IPS-NIHi7 (cell line): ENCODE measurements at regions not wholly inside any gene's neighbourhood (a gene's known extent, or its start where the extent isn't known, plus 50 kb on each side); places are given as distances from the start of the nearest gene placed in this dataset.

ENCODE experiments used
- DNase-seq: peaks from one replicate; pipeline ENCODE4 v3.0.0; 2012; ENCODE audit warnings: mixed read lengths; ENCODE audit errors: extremely low spot score

DNA sequence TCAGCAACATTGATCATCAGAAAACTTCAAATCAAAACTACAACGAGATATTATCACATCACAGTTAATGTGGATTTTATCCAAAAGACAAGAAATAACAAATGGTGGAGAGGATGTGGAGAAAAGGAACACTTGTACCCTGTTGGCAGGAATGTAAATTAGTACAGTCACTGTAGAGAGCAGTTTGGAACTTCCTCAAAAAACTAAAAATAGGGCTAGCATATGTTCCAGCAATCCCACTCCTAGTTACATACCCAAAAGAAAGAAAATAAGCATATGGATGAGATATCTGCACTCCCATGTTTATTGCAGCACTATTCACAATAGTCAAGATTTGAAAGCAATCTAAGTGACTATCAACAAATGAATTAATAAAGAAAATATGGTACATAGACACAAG, 887.7 kb upstream of the MAN1A1 start:
- DNase-seq = no peak

DNA sequence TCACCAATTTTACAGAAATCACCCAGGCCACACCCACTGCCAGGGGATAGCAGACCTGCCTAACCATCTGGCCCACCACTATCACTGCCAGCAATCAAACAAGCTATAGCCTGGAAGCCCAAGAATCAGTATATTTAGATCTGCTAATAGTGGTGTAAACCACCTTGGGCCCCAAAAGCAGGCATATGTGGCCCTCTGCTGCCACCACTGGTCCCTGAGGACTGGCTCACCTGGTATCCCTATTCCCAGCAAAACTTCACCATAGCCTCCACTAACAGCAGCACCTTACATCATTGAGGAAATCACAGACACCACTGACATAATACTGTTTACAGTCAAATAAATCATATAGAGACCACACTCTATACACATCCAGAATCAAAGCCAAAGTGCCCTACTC, 880.4 kb upstream of the MAN1A1 start:
- DNase-seq = peak; percentile 40

DNA sequence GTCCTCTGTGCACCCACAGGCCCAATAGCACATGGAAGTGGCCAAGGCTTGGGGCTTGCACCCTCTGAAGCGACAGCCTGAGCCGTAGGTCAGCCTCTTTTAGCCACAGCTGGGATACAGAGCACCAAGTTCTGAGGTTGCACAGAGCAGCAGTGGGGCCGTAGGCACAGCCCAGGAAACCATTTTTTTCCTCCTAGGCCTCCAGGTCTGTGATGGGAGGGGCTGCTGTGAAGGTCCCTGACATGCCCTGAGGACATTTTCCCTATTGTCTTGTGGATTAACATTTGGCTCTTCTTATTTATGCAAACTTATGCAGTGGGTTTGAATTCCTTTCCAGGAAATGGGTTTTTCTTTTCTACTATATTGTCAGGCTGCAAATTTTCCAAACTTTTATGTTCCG, 878.7 kb upstream of the MAN1A1 start:
- DNase-seq = no peak

DNA sequence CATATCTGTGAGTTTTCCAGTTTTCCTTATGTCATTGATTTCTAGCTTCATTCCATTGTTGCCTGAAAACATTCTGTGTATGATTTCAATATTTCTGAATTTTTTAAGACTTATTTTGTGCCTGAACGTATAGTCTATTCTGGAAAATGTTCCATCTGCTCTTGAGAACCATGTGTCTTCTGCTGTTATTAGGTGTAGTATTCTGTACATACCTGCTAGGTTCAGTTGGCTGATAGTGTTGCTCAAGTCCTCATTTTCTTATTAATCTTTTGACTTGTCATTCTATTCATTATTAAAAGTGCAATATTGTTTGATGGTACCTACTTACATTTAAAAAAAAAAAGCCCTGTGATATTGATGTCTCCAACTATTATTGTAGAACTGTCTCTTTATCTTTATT, 869.8 kb upstream of the MAN1A1 start:
- DNase-seq = no peak

DNA sequence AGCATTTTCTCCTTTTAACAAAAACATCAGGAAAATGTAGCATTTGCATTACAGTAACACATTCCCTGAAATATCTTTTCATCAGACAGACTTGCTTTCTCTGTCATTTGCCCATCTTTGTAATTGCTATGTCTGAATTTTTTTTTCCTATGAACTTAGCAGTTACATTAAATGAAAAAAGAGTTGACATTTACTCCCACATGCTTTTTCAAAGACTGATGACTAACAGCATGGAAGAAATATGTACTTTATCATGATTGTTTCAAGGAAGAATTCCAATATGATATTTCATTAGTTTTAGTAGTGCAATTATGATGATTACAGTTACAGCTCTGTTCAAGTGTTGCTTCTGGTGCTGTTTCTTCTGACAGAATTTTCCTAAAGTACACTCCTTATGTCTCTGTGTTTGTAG, 864.5 kb upstream of the MAN1A1 start:
- DNase-seq = no peak

DNA sequence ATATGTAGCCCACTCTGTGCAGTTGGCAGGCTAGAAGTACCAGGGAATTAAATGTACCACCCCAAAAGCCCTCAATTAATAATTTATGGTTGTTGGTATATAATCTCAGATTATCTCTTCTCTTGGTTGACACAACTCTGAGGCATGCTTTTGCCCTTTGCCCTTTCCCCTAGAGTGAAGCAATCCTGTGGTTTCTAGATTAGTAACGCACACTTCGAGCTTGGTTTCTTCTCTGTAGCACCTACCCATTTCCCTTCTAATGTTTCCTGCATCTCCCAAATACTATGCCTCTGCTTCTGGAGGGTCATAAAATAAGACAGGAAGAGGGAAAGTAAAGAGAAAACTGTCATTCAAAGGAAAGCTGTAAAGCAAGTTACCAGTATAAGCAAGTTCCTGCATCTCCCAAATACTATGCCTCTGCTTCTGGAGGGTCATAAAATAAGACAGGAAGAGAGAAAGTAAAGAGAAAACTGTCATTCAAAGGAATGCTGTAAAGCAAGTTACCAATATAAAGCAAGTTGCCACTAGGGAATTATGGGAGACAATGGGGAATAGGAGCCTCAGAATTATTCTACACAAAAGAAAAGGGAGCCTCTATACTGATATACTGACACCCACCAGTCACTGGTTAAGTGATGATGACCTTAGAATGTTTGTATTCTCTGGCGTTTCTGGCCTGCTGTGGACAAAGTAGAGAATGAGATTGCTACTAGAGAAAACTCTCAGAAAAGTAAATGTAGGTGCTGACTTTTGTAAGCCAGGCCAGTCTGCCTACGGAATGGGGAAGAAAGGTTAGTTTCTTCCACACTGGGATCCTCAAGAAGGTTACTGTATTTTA, 862.6 kb upstream of the MAN1A1 start:
- no peak for DNase-seq

DNA sequence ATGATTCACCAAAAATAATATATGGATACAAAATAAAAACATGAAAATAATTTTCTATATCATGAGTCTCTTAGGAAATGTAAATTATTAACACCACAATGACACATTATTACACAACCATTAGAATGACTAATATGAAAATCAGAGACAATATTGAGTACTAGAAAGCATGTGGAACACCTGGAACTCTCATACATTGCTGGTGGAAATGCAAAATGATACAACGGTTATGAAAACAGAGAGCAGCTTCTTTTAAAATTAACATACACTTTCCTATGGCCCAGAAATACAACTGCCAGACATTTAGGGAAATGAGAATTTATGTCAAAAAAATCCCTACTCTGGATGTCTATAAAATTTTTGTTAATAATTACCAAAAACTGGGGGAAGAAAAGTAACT, 853.3 kb upstream of the MAN1A1 start:
- no peak for DNase-seq

DNA sequence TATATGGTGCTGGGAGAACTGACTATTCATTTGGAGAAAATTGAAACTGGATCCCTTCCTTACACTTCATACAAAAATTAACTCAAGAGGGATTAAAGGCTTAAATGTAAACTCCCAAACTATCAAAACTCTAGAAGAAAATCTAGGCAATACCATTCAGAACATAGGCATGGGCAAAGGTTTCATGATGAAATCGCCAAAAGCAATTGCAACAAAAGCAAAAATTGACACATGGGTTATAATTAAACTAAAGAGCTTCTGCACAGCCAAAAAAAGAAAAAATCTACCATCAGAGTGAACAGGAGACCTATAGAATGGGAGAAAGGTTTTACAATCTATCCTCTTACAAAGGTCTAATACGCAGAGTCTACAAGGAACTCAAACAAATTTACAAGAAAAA, 851.3 kb upstream of the MAN1A1 start:
- no peak for DNase-seq

DNA sequence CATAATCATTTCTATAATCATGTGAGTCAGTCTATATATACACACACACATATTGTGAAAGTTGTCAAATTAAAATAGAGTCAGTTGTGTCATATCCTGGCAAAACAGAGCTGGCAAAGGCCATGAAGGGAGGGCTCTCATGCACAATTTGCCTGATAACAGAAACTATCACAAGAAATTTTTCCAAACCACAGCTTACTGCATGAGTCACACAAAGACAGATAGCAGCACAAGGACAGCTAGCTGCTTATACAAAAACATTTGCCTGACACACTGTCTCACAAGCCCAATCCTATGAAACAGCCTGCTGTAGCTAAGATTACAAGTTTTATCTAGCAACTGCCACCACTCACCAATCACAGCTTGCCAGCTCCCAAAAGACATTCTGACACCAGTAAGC, 848.5 kb upstream of the MAN1A1 start:
- peak; percentile 12 for DNase-seq

DNA sequence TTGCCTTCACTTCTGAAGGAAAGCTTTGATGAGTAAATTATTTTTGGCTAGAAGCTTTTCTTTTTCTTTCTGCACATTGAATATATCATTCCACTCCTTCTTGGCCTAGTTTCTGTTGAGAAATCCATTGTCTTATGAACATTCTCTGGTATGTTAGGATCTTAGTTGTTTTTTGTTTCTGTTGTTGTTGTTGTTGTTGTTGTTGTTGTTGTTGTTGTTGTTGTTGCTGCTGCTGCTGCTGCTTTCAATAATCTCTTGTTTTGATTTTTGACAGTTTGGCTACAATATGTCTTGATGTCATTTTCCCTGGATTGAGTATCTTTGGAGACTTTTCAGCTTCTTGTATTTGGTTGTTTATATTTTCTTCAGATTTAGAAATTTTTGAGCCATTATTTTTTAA, 836.5 kb upstream of the MAN1A1 start:
- no peak for DNase-seq

DNA sequence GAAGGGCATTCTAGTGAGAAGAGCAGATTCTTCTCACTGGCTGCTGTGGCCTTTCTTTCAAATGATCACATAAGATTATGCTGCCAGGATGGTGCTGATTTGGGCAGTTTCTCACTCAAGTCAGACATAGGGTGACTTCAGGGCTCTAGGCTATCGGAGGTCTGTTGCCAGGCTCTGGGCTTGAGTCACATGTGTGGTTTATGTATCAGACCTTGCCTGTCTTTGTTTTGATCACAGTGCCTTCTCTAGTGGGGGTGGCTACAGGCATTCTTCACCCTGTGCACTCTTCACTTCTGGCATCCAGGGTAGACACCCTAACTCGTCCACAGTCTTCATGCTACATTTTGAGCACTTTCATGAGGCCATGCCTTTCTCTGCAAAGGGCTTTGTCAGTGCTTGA, 823.7 kb upstream of the MAN1A1 start:
- DNase-seq = no peak

DNA sequence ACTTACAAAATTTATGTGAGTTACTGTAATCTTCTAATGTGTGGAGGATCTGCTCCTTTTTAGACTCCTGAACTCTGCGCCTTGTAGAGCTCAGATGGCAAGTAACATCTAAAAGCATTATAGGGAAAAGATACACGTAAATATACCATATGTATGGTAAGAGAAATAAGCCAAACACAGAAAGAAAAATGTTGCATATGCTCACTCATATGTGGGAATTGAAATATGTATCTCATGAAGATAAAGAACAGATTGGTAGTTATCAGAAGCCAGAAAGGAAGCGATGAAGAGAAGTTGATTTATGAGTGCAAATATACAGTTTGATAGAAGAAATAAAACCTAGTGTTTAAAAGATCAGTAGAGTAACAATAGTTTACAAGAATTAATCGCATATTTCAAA, 815.0 kb upstream of the MAN1A1 start:
- no peak for DNase-seq

DNA sequence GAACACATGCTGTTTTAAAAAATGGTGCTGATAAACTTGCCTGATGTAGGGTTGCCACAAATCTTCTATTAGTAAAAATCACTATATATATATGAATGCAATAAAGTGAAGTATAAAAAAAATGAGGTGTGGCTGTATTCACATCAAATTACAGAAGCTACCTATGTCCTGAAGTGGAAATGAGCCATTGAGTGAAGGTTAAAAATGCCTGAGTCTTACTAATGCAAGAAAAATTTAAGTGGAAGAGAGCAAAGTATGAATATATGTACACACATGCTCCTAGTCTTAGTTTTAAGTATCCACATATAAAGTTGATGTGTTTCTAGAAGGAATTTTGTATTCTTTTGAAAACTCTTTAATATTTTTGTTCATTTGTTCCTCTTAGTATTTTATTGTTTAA, 808.3 kb upstream of the MAN1A1 start:
- no peak for DNase-seq

DNA sequence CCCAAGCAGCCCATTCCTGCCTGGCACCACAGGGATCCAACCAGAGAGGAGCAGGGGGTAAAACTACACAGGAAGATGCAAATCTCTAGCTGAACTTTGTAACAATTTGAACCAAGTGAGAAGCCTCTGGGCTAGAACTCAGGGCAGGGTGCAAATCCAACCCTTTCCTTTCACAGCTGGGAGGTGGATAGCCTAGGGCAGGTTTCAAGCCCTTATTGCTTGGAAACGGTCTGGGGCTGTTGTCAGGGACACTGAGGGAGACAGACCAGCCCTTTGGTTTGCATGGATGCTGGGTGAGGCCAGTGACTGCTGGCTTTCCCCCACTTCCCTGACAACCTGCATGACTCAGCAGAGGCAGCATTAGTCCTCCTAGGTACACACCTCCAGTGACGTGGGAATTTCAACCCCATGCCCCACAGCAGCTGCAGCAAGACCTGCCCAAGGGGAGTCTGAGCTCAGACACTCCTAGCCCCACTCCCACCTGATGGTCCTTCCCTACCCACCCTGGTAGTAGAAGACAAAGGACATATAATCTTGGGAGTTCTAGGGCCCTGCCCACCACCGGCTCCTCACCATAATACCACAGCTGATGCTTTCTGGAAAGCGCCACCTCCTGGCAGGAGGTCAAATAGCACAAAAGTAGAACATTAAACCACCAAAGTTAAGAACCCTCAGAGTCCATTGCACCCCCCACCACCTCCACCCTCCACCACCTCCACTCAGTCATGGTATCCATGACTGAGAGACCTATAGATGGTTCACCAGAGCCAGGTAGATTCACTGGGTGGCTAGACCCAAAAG, 797.7 kb upstream of the MAN1A1 start:
- peak; percentile 9 for DNase-seq

DNA sequence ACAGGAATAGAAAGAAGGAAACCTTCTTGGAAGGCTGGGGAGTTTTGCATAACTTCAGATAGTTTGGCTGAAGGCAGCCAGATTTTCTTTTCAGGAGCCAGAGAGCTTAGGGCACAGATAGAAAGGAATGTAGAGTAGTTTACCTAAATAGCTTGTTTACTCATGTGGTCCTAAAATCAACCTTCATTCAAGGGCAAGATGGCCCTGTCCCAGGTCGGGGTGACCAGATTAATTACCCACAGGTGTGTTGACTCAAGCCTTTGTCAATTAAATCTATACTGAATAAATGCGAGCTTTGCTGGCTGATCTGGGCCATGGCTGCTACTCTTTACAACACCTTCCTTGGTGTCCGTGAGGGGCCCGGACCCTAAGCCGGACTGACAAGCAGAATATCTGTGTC, 792.0 kb upstream of the MAN1A1 start:
- DNase-seq = no peak

DNA sequence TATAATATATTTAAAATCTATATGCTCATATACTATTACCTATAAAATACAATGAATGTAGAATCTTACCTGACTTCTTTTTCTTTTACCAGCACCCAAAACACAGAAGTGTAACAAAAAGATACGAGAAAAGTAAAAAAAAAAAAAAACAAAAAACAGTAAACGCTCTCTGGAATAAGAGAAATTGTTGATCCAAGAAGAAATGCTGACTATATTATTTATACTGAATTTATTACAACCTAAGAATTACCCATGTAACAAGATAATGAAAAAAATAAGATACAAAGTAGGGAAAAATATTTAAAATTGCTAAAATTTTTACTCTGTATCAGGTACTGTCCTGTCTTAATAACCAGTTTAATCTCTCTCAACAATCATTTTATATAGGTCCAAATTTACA, 787.9 kb upstream of the MAN1A1 start:
- no peak for DNase-seq

DNA sequence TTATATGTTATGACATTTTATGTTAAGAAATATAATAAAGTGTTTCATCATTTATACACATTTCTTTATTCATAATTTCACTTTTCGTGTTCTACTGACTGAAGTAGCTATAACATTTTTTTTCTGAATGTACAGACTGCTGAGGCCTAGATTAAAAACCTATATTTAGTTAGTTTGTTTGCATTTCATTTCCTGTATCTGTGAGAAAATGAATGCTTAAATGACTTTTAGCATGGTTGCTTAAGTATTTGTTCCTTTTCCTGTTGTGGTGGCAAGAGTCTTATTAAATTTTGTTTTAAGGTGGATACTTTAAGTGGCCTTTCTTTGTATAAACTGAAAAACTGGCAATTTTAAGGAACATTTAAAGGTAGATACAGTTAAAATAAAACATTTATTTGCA, 779.7 kb upstream of the MAN1A1 start:
- DNase-seq = no peak

DNA sequence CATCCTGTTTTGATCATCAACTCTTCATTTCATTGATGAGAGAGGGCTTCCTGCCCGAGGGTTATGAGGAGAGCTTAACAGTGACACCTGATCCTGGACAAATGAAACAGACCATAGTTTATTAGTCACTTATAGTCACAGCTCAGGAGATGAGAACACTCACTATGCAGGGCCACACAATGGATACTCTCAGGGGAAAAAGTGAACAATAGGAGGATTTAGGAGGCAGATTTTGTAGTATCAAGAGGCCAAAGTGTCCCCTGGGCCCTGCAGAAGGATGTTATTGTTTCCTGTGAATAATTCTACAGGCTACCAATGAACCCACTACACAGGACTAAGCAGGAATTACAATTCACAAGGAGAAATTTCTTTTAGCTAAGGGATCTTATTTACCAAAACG, 772.8 kb upstream of the MAN1A1 start:
- DNase-seq = no peak

DNA sequence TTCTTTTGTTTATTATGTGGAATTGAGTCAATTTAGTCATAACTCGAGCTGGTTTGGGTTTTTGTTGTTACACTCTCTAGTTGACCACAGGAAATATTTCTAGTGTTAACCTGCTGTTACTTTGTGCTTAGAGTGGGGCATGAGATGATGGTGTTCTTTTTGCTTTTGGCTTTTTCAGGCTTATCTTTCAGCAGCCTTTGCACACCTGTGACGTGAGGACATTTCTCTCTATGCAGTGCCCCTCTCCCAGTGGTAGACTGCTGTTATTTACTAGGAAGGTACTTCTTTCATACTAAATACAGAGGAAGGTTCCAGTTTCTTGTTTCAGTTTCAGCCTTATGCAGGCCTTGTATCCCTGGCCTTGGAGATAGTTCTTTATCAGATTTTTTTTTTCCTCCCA, 766.8 kb upstream of the MAN1A1 start:
- no peak for DNase-seq

DNA sequence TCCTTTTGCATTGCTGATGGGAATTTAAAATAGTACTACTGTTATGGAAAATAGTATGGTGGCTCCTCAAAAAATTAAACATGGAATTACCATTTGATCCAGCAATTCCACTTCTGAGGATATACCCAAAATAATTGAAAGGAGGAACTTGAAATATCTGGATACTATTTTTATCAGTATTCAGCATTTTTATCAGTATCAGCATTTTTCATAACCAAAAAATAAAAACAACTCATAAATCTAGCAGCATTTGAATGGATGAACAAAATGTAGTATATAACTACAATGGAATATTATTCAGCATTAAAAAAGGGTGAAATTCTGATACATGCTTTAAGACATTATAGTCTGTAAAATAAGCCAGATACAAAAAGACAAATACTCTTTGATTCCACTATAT, 763.4 kb upstream of the MAN1A1 start:
- no peak for DNase-seq

DNA sequence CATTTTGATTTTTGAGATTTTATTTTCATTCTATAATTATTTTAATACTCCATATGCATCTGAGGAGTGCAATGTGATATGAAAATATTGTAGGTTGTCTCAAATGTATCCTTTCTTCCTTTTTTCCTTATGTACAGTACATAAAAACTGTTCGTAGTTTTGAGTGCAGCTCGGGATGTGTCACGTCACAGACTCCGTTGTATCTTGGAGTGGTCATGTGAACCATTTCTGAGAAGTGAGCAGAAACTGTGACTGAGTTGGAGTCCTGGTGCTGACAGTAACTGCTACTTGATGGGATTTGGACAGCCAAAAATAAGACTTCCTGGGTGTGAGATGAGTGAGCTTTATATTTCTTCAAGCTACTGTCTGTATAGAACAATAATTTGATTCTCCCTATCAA, 761.4 kb upstream of the MAN1A1 start:
- no peak for DNase-seq

DNA sequence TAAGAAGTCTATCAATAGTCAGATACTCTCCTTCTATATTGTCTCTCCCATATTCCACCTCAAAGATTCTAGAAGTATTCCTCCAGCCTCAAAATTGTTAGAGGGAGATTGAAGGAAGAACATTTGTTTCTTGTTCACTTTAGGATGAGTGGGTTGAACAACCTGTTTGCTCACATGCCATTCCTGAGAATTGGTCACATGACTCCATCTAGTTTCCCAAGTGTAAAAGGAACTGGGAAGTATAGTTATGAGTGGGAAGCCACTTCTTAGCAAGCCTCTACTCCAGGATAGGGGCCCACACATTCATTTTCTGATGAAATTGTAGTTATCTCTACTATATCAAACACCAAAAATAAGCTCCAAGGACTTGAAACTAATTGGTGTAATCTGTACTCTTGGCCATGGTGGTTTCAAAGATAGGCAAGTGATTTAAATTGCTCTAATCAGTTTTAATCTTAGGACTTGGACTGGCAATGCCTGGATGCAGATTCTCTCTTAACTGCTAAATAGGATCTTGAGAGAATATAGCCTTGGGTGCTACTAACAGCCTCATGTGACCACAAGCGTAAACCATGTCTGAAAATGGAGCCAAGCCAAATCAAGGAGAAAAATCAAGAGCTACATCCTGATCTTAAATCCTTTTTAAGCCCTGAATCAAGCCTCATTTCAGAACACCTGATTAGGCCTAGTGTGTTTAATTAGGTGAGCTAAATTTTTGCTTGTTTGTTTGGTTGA, 758.7 kb upstream of the MAN1A1 start:
- no peak for DNase-seq

DNA sequence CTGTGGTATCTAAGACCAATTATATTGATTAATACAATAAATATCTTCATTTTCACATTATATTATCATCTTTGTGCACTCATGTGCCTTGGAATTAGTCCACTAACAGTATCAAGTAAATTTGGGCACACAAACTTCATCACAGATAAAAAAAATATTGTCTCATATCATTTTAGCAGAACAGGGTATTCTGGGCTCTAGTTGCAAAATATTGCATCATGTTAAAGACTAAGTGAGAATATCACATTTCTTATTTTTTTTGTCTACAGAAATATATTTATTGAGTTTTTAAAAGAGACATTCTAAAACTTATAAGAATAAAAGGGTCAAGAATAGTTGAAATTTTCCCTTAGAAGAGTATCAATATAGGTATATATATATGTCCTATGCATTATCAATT, 754.1 kb upstream of the MAN1A1 start:
- no peak for DNase-seq
